HG03565 (cell line): ENCODE measurements at regions not wholly inside any gene's neighbourhood (a gene's known extent, or its start where the extent isn't known, plus 50 kb on each side); places are given as distances from the start of the nearest gene placed in this dataset.

ENCODE experiments used
- ATAC-seq: cut with Tn5 transposase; IDR thresholded peaks from one replicate; pipeline ENCODE4 v1.9.1; 2021; ENCODE audit warnings: mild to moderate bottlenecking, moderate library complexity; ENCODE audit not compliant: unreplicated experiment

- no peak for ATAC-seq
Observed at GRCh38 chr7:33661430-33662160, 243.7 kb upstream of the BMPER start.

- ATAC-seq = no peak
Observed at GRCh38 chr7:33666531-33666930, 238.8 kb upstream of the BMPER start.

DNA sequence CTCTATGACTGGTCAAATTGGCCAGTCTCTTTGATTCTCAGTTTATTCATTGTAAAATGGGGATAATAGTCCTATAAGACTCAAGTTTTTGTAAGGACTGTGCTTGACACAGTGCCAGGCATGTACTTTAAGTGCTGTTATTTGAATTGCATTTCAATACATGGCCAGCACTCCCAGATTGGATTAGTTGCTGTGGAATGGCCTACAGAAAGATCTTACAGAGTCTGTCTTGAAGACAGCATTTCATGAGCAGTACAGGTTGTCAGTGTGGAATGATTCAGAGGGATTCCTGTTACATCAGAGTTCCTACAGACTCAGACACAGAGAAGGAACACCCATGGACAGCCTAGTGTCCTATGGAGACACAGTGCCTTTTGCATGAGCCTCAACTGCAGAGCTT, 238.1 kb upstream of the BMPER start:
- no peak for ATAC-seq

GRCh38 chr7:33669251-33669670, 236.1 kb upstream of the BMPER start:
- no peak for ATAC-seq

- peak; percentile 77 for ATAC-seq
Observed at GRCh38 chr7:33671531-33672262, 233.6 kb upstream of the BMPER start.

GRCh38 chr7:33673029-33673700, 232.2 kb upstream of the BMPER start:
- no peak for ATAC-seq

DNA sequence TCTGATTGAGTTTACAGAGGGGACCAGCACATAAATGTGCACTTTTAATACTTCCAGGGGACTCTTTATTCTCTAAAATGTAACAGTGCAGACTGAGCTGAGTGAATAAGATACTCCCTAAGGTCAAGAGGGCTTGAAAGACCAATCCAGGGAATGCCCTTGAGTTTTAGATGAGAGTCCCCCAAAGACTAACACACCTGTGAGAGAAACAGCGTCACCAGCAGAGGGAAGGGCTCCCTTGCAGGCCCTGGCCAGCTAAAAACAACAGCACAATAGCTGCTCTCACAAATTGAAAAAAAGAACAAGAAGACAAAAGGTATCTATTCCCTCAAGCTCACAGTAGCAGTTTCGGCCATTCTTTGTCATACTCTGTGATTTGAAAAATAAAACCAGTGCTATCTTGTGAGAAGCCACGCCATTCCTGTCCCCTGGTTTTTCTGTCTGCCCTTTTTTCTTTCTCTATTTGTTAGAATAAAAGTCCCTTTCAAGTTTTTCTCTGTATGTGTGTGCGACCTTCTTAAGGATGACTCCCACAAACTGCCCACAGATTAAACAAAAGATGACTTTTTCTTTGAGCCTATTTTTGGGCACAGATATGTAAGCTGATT, 230.4 kb upstream of the BMPER start:
- ATAC-seq = peak; percentile 39

- no peak for ATAC-seq
Observed at GRCh38 chr7:33677556-33677955, 227.8 kb upstream of the BMPER start.

- no peak for ATAC-seq
Observed at GRCh38 chr7:33678569-33679335, 226.6 kb upstream of the BMPER start.

DNA sequence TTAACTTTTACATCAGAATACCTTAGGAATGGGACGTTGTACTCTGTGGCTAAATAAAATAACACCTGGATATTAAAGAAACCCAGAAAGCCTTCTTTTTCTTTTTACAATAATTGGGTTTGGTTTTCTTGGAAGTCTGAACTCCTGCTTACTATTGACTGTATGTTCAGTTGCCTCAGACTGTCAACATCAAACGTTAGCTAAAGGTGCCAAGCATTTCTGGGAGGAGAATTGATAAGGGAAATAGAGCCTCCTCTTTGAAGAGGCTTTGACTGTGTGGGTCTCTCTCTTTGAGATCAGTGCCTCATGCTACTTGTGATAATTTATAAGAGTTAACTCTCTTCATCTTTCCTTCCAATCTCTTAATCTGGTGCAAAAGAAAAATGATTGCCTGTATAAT, 224.7 kb upstream of the BMPER start:
- ATAC-seq = no peak

GRCh38 chr7:33685503-33685902, 219.8 kb upstream of the BMPER start:
- no peak for ATAC-seq

GRCh38 chr7:33685981-33686683, 219.2 kb upstream of the BMPER start:
- ATAC-seq = no peak

DNA sequence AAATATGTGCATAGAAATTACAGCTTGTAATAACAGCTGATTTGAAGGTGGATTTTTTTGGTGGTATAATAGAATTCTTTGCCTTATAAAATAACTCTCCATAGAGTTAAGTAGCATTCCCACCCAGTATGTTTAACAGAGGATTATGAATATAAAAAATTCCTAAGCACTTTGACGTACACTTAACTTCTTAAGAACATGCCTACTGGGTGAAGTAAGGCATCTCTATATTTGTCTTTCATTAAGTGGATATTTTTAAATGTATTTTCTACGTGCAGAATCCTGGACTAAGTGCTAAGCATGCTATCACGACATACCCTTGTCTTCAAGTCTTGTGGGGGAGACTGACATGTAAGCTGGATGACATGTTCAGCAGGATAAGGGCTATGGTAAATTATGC, 217.7 kb upstream of the BMPER start:
- ATAC-seq = no peak

DNA sequence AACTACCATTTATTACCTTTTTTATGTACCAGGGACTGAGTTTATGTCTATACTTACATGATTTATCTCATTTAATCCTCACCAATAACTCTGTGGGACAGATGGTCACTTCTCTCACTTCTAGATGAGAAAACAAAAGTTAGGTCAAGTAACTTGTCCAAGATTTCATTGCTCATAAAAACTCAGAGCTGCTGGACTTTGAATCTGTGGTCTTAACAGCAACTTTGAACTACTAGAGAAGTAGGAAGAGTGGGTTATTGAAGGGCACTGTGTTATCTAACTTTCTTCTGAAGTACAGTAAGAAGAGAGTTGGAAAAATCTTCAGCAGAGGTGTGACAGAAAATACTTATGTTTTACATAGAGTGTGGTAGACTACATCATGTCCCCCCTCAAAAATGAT, 214.2 kb upstream of the BMPER start:
- no peak for ATAC-seq

- no peak for ATAC-seq
Observed at GRCh38 chr7:33692956-33693355, 212.4 kb upstream of the BMPER start.

DNA sequence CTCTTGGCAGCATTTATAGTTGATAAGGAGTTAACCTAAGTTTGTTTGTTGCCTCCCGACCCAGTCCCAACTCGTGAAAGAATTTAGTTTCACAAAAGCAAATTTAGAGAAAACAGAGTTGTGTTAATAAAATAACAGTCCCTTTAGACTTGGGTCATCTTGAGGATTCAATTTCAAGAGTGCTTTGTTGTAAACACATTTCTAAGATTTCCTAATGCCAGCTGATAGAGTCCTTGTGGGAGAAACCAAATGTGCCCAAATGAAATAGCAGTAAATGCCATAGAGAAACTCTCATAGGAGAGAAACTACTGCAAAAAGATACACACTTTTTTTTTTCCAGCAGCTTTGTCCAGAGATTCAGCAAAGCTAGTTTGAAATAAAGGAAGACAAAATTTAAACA, 211.3 kb upstream of the BMPER start:
- ATAC-seq = no peak

DNA sequence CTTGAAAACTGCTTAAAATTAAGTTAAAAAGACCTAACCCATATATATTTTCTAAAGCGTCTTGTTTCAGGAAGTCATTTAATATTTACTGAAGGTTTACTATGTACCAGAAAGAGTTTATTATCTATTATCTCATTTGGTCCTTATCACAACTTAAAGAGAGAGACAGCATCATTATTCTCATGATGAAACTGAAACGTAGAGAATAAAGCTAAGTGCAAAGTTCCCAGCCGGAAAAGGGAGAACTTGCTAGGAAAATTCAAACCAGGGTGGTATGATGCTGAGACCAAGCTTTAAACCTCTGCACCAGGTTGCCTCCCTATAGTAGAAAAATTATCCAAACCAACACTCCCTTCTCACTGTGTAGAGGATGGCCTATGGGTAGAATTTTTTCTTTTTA, 207.7 kb upstream of the BMPER start:
- ATAC-seq = no peak

GRCh38 chr7:33698041-33698440, 207.3 kb upstream of the BMPER start:
- no peak for ATAC-seq

DNA sequence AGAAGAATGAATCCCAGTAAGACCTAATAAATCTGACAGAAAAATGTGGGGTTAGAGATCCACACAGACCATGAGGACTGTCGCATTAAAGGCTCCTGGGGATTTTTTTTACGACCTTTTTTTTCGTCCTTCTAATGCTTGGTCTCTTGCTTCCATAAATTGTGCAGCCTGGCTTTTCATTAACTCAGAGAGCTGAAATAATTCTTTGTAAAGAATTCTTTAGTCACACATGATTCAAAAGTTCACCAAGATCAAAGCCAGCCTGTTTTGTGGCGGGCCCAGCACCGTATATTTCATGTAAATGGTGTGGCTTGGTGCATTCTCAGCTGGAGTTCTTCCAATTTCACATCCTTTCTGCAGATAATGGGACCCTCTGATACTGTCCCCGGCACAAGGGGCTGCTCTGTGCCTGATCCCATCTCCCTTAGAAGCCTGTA, 206.6 kb upstream of the BMPER start:
- ATAC-seq = no peak
